ENCODE measurements at regions not wholly inside any gene's neighbourhood (a gene's known extent, or its start where the extent isn't known, plus 50 kb on each side); places are given as distances from the start of the nearest gene placed in this dataset.

GRCh38 chr4:127102361-127102760 lies 530.4 kb upstream of the INTU start:
- no peak for TF ChIP-seq POLR2A (IDR thresholded peaks at IDR 0.05)
- no peak for TF ChIP-seq CTCF (IDR thresholded peaks at IDR 0.05)
- no peak for TF ChIP-seq EP300 (IDR thresholded peaks at IDR 0.05)

Measured in suprapubic skin (tissue), 3 donors.